ENCODE measurements at regions not wholly inside any gene's neighbourhood (a gene's known extent, or its start where the extent isn't known, plus 50 kb on each side); places are given as distances from the start of the nearest gene placed in this dataset.
"Not testable (repeated sequence)": the region's sequence is repeated elsewhere in the genome, so short reads cannot be mapped to it uniquely, and the experiment has no call there.

DNA sequence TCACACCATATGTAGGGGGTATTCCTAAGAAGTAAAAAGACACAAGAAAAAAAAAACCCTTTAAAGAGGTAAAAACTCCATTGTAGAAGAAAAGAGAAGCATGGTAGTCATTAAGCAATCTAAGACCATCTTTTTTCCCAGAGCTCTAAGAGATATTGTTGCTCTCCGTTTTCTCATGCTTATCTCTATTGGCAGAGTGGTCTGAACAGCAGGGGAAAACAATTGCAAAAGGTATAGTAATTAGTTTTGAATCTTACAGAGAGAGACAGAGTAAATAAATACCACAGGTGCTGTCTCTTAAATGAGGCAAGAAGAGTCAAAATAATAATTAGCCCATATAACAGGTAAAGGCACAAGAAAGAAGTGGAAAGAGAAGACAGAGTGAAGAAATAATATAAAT lies 821.4 kb upstream of the CA10 start:
- H3K27me3 ChIP-seq (ENCODE audit: control insufficient read depth, insufficient read depth, low read length), result no peaks in the 10 kb centered on the region
- no peak overlapping the region for H2AFZ ChIP-seq (ENCODE audit: low read length)
- no peaks in the 10 kb centered on the region for H3K9me3 ChIP-seq (ENCODE audit: control insufficient read depth, insufficient read depth, low read depth, low read length)
- TF ChIP-seq EZH2 (IDR thresholded peaks at IDR 0.05; ENCODE audit: low read length, missing control alignments), result no peak
- TF ChIP-seq, protein P1, sequence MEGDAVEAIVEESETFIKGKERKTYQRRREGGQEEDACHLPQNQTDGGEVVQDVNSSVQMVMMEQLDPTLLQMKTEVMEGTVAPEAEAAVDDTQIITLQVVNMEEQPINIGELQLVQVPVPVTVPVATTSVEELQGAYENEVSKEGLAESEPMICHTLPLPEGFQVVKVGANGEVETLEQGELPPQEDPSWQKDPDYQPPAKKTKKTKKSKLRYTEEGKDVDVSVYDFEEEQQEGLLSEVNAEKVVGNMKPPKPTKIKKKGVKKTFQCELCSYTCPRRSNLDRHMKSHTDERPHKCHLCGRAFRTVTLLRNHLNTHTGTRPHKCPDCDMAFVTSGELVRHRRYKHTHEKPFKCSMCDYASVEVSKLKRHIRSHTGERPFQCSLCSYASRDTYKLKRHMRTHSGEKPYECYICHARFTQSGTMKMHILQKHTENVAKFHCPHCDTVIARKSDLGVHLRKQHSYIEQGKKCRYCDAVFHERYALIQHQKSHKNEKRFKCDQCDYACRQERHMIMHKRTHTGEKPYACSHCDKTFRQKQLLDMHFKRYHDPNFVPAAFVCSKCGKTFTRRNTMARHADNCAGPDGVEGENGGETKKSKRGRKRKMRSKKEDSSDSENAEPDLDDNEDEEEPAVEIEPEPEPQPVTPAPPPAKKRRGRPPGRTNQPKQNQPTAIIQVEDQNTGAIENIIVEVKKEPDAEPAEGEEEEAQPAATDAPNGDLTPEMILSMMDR (conservative IDR thresholded peaks at IDR 0.05 in 1 of 2, IDR thresholded peaks at IDR 0.05 in 1 of 2; ENCODE audit: low read depth in 1 of 2, low read length in 2 of 2), result no peak
- H3K4me1 ChIP-seq (ENCODE audit: control insufficient read depth, extremely low read depth, insufficient read depth, low read length), result no peaks in the 10 kb centered on the region
- no peaks in the 10 kb centered on the region for H4K20me1 ChIP-seq (ENCODE audit: control insufficient read depth, extremely low read depth, insufficient read depth, low read length)
- no peak overlapping the region for H3K4me2 ChIP-seq (ENCODE audit: extremely low read depth, insufficient read depth, low read length)
- DNase-seq (ENCODE audit: low read depth in 2 of 2), result no peak
- H3K27ac ChIP-seq (ENCODE audit: insufficient read depth, low read length), result no peak overlapping the region
- H3K9ac ChIP-seq (ENCODE audit: insufficient read depth, low read length), result no peak overlapping the region
- H3K36me3 ChIP-seq (ENCODE audit: control insufficient read depth, insufficient read depth, low read length), result no peaks in the 10 kb centered on the region
- H3K4me3 ChIP-seq (replicated peaks in 1 of 4; ENCODE audit: control extremely low read depth in 1 of 4, insufficient read depth in 1 of 4, low read depth in 3 of 4, low read length in 4 of 4), result no peak overlapping the region
- H3K79me2 ChIP-seq (ENCODE audit: control insufficient read depth, insufficient read depth, low read length), result no peaks in the 10 kb centered on the region

DNA sequence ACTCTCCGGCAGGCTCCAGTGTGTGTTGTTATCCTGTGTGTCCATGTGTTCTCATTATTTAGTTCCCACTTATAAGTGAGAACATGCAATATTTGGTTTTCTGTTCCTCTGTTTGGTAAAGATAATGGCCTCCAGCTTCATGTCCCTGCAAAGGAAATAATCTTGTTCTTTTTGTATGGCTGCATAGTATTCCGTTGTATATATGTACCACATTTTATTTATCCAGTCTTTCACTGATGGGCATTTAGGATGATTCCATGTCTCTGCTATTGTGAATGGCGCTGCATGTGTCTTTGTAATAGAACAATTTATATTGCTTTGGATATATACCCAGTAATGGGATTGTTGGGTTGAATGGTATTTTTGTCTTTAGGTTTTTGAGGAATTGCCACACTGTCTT lies 807.3 kb upstream of the CA10 start:
- no peak for DNase-seq (ENCODE audit: low read depth in 2 of 2)
- no peak overlapping the region for H3K9ac ChIP-seq (ENCODE audit: insufficient read depth, low read length)
- no peak overlapping the region for H3K4me2 ChIP-seq (ENCODE audit: extremely low read depth, insufficient read depth, low read length)
- no peaks in the 10 kb centered on the region for H3K4me1 ChIP-seq (ENCODE audit: control insufficient read depth, extremely low read depth, insufficient read depth, low read length)
- no peak overlapping the region for H3K27ac ChIP-seq (ENCODE audit: insufficient read depth, low read length)
- TF ChIP-seq, protein P1 (conservative IDR thresholded peaks at IDR 0.05 in 1 of 2, IDR thresholded peaks at IDR 0.05 in 1 of 2; ENCODE audit: low read depth in 1 of 2, low read length in 2 of 2), result no peak
- no peak for TF ChIP-seq EZH2 (IDR thresholded peaks at IDR 0.05; ENCODE audit: low read length, missing control alignments)
- H2AFZ ChIP-seq (ENCODE audit: low read length), result no peak overlapping the region
- no peaks in the 10 kb centered on the region for H3K79me2 ChIP-seq (ENCODE audit: control insufficient read depth, insufficient read depth, low read length)
- H3K36me3 ChIP-seq (ENCODE audit: control insufficient read depth, insufficient read depth, low read length), result no peaks in the 10 kb centered on the region
- no peak overlapping the region for H3K4me3 ChIP-seq (replicated peaks in 1 of 4; ENCODE audit: control extremely low read depth in 1 of 4, insufficient read depth in 1 of 4, low read depth in 3 of 4, low read length in 4 of 4)
- no peaks in the 10 kb centered on the region for H3K27me3 ChIP-seq (ENCODE audit: control insufficient read depth, insufficient read depth, low read length)
- no peaks in the 10 kb centered on the region for H4K20me1 ChIP-seq (ENCODE audit: control insufficient read depth, extremely low read depth, insufficient read depth, low read length)
- no peaks in the 10 kb centered on the region for H3K9me3 ChIP-seq (ENCODE audit: control insufficient read depth, insufficient read depth, low read depth, low read length)

DNA sequence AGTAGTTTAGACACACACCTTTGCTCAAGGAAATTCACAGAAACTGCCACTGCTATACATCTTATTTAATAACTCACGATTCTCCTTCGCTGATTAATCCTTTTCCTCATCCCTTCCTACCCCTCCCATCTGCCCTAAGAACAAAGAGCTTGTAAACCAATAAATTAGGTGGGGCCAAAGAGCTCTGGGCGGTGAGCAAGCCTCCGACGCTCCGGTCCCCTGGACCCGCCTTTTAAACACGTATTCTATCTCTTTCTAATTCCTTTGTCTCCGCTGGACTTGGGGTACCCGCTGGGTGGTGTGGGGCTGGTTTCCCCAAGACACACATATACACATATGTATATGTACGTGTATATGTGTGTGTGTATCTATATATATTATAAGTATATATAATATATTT lies 803.2 kb upstream of the CA10 start:
- not testable (repeated sequence) for H3K27ac ChIP-seq (ENCODE audit: insufficient read depth, low read length); H3K4me2 ChIP-seq (ENCODE audit: extremely low read depth, insufficient read depth, low read length); H3K4me1 ChIP-seq (ENCODE audit: control insufficient read depth, extremely low read depth, insufficient read depth, low read length); H3K4me3 ChIP-seq (replicated peaks in 1 of 4; ENCODE audit: control extremely low read depth in 1 of 4, insufficient read depth in 1 of 4, low read depth in 3 of 4, low read length in 4 of 4); H3K27me3 ChIP-seq (ENCODE audit: control insufficient read depth, insufficient read depth, low read length); H3K9me3 ChIP-seq (ENCODE audit: control insufficient read depth, insufficient read depth, low read depth, low read length); H3K36me3 ChIP-seq (ENCODE audit: control insufficient read depth, insufficient read depth, low read length); DNase-seq (ENCODE audit: low read depth in 2 of 2); H2AFZ ChIP-seq (ENCODE audit: low read length); H3K79me2 ChIP-seq (ENCODE audit: control insufficient read depth, insufficient read depth, low read length); H3K9ac ChIP-seq (ENCODE audit: insufficient read depth, low read length); H4K20me1 ChIP-seq (ENCODE audit: control insufficient read depth, extremely low read depth, insufficient read depth, low read length)

DNA sequence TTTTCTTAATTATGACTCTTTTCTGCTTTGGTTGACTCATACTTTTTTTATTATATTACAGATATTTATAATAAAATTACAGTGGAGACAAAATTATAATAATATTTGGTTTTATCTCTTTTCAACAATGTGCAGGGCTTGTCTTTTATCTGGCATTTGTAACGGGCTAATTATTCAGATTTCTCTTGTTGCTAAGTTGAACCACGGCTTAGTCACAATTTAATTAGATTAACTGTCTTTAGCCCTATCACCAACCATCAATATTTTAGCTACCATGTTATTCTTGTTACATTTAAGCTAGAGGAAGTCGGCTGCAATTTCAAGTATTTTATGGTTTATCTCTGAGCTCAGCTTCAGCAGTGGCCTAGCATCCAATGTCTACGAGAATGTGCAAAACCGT lies 798.9 kb upstream of the CA10 start:
- Histone ChIP-seq H3K36me3 (ENCODE audit: control insufficient read depth, insufficient read depth, low read length) (no peaks in the 10 kb centered on the region), H3K9me3 (ENCODE audit: control insufficient read depth, insufficient read depth, low read depth, low read length) (no peaks in the 10 kb centered on the region), H2AFZ (ENCODE audit: low read length) (no peak overlapping the region), H3K27me3 (ENCODE audit: control insufficient read depth, insufficient read depth, low read length) (no peaks in the 10 kb centered on the region), H3K79me2 (ENCODE audit: control insufficient read depth, insufficient read depth, low read length) (no peaks in the 10 kb centered on the region), H3K9ac (ENCODE audit: insufficient read depth, low read length) (no peak overlapping the region), H3K4me3 (replicated peaks in 1 of 4; ENCODE audit: control extremely low read depth in 1 of 4, insufficient read depth in 1 of 4, low read depth in 3 of 4, low read length in 4 of 4) (no peak overlapping the region), H3K4me2 (ENCODE audit: extremely low read depth, insufficient read depth, low read length) (no peak overlapping the region), H3K4me1 (ENCODE audit: control insufficient read depth, extremely low read depth, insufficient read depth, low read length) (no peaks in the 10 kb centered on the region), H3K27ac (ENCODE audit: insufficient read depth, low read length) (no peak overlapping the region), H4K20me1 (ENCODE audit: control insufficient read depth, extremely low read depth, insufficient read depth, low read length) (no peaks in the 10 kb centered on the region)
- TF ChIP-seq, protein P1 (conservative IDR thresholded peaks at IDR 0.05 in 1 of 2, IDR thresholded peaks at IDR 0.05 in 1 of 2; ENCODE audit: low read depth in 1 of 2, low read length in 2 of 2), result no peak
- TF ChIP-seq EZH2 (IDR thresholded peaks at IDR 0.05; ENCODE audit: low read length, missing control alignments), result no peak
- no peak for DNase-seq (ENCODE audit: low read depth in 2 of 2)
